ENCODE measurements at regions not wholly inside any gene's neighbourhood (a gene's known extent, or its start where the extent isn't known, plus 50 kb on each side); places are given as distances from the start of the nearest gene placed in this dataset.

DNA sequence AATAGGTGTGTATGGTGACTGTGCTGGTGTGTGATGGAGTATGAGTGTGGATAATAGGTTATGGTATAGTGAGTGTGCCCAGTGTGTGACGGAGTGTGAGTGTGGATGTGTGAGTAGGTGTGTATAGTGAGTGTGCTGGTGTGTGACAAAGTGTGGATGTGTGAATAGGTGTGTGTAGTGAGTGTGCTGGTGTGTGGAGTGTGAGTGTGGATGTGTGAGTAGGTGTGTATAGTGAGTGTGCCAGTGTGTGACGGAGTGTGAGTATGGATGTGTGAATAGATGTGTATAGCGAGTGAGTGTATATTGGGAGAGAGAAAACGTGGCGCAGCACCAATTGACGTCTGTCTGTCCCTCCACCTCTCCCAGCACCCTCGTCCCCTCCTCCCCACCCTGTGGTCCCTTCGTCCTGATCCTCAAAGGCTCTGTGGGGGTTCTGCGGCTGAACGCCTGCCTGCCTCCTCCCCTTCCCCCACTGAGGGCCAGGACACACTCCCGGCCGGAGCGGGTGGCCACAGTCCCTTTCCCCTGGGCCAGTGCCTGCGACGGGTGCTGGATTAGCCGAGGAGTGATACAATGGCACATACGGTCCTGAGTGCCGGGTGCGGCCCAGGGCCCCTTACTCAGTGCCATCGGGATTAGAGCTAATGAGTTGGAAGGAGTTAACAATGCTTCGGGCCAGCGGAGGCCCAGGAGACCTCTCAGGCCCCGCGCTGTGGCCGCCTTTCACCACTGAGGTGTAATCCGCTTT lies 160.0 kb downstream of the MRM1 start:
- Histone ChIP-seq H3K9me3 (ENCODE audit: control insufficient read depth, insufficient read depth, low read length) (no peaks in the 10 kb centered on the region), H3K4me3 (ENCODE audit: low read depth, low read length) (no peak overlapping the region), H3K36me3 (ENCODE audit: control insufficient read depth, insufficient read depth, low read length) (no peaks in the 10 kb centered on the region), H3K27me3 (ENCODE audit: control insufficient read depth, insufficient read depth, low read length) (no peaks in the 10 kb centered on the region), H3K4me1 (ENCODE audit: control insufficient read depth, insufficient read depth, low read length) (no peaks in the 10 kb centered on the region), H3K9ac (ENCODE audit: low read depth, low read length) (no peak overlapping the region), H3K27ac (ENCODE audit: low read depth, low read length) (peak overlapping the region; percentile 6)

DNA sequence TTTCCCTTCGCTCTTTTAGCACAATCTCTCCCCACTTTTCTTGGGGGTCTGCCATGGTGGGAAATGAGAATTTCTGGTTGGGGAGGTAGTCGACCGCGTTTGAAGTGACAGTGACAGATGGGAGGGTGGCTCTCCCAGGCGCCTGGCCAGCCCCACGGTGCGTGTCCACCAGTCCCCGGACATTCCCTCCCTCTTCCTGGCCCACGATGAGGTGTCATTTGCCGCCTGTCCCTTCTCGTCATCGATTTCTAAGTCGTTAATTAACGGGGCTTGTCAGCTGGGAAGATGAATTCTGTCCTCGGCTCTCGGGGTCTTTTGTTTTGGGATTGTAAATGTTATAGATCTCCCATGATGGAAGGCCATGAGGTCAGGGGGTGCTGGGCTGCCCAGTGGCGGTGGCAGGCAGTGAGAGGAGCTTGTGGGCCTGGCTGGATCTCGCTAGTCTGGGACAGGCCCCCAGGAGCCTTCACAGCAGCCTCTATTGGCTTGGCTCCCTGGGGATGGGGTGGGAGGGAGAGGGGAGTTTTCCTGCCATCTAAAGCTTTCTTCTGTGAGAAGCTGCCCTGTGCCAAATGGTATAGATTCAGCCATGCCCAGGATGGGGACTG lies 164.2 kb downstream of the MRM1 start:
- H3K27me3 ChIP-seq (ENCODE audit: control insufficient read depth, insufficient read depth, low read length): no peaks in the 10 kb centered on the region
- no peaks in the 10 kb centered on the region for H3K9me3 ChIP-seq (ENCODE audit: control insufficient read depth, insufficient read depth, low read length)
- no peaks in the 10 kb centered on the region for H3K36me3 ChIP-seq (ENCODE audit: control insufficient read depth, insufficient read depth, low read length)
- no peak overlapping the region for H3K9ac ChIP-seq (ENCODE audit: low read depth, low read length)
- H3K4me1 ChIP-seq (ENCODE audit: control insufficient read depth, insufficient read depth, low read length): no peaks in the 10 kb centered on the region; the same call in 1 of the 2 replicates
- H3K27ac ChIP-seq (ENCODE audit: low read depth, low read length): no peak overlapping the region
- H3K4me3 ChIP-seq (ENCODE audit: low read depth, low read length): no peak overlapping the region

DNA sequence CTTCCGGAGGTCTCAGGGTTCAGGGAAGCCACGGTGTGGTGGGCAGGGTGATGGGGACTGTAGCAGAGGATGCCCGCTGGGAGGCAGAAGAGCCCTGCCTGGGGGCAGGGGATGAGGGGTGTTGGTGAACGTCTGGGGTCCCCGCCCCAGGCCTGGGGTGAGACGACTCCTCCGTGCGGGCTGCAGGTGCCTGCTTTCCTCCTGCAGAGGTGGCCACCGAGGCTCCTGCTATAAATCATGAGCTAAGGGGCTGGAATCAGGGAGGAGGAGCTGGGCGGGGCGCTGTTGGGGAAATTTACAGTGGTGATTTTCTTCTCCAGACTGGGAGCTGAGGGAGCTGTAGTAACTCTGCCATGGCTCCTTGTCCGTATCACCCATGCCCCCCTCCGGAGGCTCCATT lies 167.0 kb downstream of the MRM1 start:
- H3K4me1 ChIP-seq (ENCODE audit: control insufficient read depth, insufficient read depth, low read length): peaks cover 18% of the 10 kb centered on the region
- no peaks in the 10 kb centered on the region for H3K36me3 ChIP-seq (ENCODE audit: control insufficient read depth, insufficient read depth, low read length)
- no peak overlapping the region for H3K9ac ChIP-seq (ENCODE audit: low read depth, low read length)
- no peaks in the 10 kb centered on the region for H3K27me3 ChIP-seq (ENCODE audit: control insufficient read depth, insufficient read depth, low read length)
- H3K9me3 ChIP-seq (ENCODE audit: control insufficient read depth, insufficient read depth, low read length): no peaks in the 10 kb centered on the region
- H3K27ac ChIP-seq (ENCODE audit: low read depth, low read length): no peak overlapping the region
- H3K4me3 ChIP-seq (ENCODE audit: low read depth, low read length): no peak overlapping the region

DNA sequence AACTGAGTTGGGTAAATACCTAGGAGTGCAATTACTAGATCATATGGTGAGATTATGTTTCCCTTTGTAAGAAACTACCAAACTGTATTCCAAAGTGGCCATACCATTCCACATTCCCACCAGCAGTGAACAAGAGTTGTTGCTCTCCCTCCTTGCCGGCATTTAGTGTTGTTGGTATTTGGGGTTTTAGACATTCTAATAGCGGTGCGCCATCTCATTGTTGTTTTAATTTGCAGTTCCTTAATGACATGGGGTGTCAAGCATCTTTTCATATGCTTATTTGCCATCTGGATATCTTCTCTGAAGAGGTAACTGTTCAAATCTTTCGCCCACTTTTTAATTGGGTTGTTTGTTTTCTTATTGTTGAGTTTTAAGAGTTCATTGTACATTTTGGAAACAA lies 164.2 kb upstream of the LHX1 start:
- H3K4me3 ChIP-seq (ENCODE audit: low read depth, low read length): peak overlapping the region; percentile 29; the same call in 1 of the 2 replicates
- H3K4me1 ChIP-seq (ENCODE audit: control insufficient read depth, insufficient read depth, low read length): peaks cover 36% of the 10 kb centered on the region
- peak overlapping the region; percentile 55 for H3K27ac ChIP-seq (ENCODE audit: low read depth, low read length)
- no peak overlapping the region for H3K9ac ChIP-seq (ENCODE audit: low read depth, low read length)
- no peaks in the 10 kb centered on the region for H3K9me3 ChIP-seq (ENCODE audit: control insufficient read depth, insufficient read depth, low read length)
- no peaks in the 10 kb centered on the region for H3K36me3 ChIP-seq (ENCODE audit: control insufficient read depth, insufficient read depth, low read length)
- H3K27me3 ChIP-seq (ENCODE audit: control insufficient read depth, insufficient read depth, low read length): no peaks in the 10 kb centered on the region

DNA sequence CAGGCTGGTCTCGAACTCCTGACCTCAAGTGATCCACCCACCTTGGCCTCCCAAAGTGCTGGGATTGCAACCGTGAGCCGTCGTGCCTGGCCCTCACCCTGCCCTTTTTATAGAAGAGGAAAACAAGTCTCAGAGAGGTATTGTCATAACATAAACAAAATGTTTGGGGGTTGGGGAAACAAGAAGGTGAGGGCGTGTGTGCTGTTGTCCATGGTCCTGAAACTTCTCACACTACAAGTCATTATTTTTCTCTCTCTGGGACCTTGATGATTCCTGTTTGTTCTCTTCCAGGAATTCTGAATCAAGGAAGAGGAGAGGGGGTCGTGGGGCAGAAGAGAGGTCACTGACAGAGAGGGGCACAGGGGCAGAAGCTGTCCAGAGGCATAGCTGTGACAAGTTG lies 160.2 kb upstream of the LHX1 start:
- Histone ChIP-seq H3K4me1 (ENCODE audit: control insufficient read depth, insufficient read depth, low read length) (peaks cover 30% of the 10 kb centered on the region), H3K27me3 (ENCODE audit: control insufficient read depth, insufficient read depth, low read length) (no peaks in the 10 kb centered on the region), H3K27ac (ENCODE audit: low read depth, low read length) (no peak overlapping the region), H3K4me3 (ENCODE audit: low read depth, low read length) (no peak overlapping the region), H3K36me3 (ENCODE audit: control insufficient read depth, insufficient read depth, low read length) (no peaks in the 10 kb centered on the region), H3K9ac (ENCODE audit: low read depth, low read length) (no peak overlapping the region), H3K9me3 (ENCODE audit: control insufficient read depth, insufficient read depth, low read length) (no peaks in the 10 kb centered on the region)

DNA sequence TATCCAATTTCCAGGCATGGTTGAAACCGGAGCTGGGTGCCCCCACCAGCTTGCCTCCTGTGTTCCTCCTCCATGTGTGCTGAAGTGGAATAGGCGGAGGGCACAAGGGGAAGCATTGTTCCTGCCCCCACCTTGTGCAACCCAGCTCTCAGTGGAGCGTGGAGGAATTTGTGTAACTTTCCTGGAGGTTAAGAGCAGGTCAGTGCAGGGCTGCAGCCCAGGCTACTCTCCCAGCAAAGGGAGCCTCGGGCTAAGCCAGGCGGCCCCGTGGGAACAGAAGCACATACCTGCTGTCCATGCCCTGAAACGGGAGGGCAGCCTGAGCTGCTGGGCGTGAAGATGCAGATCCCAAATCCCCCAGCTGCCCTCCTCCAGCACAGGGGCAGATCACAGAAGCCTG lies 158.8 kb upstream of the LHX1 start:
- Histone ChIP-seq H3K4me1 (ENCODE audit: control insufficient read depth, insufficient read depth, low read length) (peaks cover 17% of the 10 kb centered on the region), H3K9me3 (ENCODE audit: control insufficient read depth, insufficient read depth, low read length) (no peaks in the 10 kb centered on the region), H3K4me3 (ENCODE audit: low read depth, low read length) (no peak overlapping the region), H3K9ac (ENCODE audit: low read depth, low read length) (no peak overlapping the region), H3K27ac (ENCODE audit: low read depth, low read length) (no peak overlapping the region), H3K36me3 (ENCODE audit: control insufficient read depth, insufficient read depth, low read length) (no peaks in the 10 kb centered on the region), H3K27me3 (ENCODE audit: control insufficient read depth, insufficient read depth, low read length) (no peaks in the 10 kb centered on the region)

DNA sequence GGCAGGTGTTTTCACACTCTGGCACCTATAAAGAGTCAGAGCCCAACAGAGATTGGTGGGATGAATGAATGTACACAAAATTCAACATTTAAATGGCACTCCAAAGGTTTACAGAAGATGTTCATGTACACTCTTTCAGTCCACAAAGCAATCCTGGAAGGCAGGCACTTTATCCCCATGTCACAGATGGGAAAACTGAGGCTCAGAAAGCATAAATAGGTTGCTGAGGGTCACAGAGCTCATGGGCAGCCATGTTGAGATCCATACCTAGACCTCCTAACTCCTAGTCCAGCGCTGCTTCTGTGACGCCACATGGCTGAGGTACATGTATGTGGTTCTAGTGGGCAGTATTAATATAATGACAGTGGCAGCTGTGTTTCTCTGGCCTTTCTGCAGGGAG lies 157.7 kb upstream of the LHX1 start:
- no peaks in the 10 kb centered on the region for H3K27me3 ChIP-seq (ENCODE audit: control insufficient read depth, insufficient read depth, low read length)
- H3K4me1 ChIP-seq (ENCODE audit: control insufficient read depth, insufficient read depth, low read length): peaks cover 7% of the 10 kb centered on the region; the same call in 1 of the 2 replicates
- H3K4me3 ChIP-seq (ENCODE audit: low read depth, low read length): no peak overlapping the region

DNA sequence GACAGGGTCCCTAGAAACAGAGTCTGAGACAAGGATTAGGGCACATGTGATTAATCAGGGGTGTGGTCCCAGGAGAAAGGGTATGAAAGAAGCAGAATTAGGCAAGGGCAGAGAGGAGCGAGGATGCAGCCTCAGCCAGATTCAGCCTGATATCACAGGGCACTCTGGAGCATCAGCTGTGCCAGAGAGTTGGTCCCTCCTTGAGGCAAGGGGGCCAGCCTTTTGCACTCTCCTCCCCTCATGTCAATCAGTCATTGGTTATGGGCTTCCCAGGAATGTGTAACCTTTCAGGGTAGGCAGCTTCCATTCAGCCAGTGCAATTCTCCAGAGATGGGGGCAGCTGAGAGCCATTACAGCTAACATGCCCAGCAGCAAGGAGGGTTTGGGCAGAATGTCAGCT lies 152.6 kb upstream of the LHX1 start:
- Histone ChIP-seq H3K9ac (ENCODE audit: low read depth, low read length) (no peak overlapping the region), H3K36me3 (ENCODE audit: control insufficient read depth, insufficient read depth, low read length) (no peaks in the 10 kb centered on the region), H3K9me3 (ENCODE audit: control insufficient read depth, insufficient read depth, low read length) (no peaks in the 10 kb centered on the region), H3K4me1 (ENCODE audit: control insufficient read depth, insufficient read depth, low read length) (no peaks in the 10 kb centered on the region), H3K4me3 (ENCODE audit: low read depth, low read length) (no peak overlapping the region), H3K27me3 (ENCODE audit: control insufficient read depth, insufficient read depth, low read length) (no peaks in the 10 kb centered on the region), H3K27ac (ENCODE audit: low read depth, low read length) (no peak overlapping the region)

More for the DNA sequence above, 157.7 kb upstream of the LHX1 start:
- Histone ChIP-seq H3K9ac (ENCODE audit: low read depth, low read length) (no peak overlapping the region), H3K36me3 (ENCODE audit: control insufficient read depth, insufficient read depth, low read length) (no peaks in the 10 kb centered on the region), H3K9me3 (ENCODE audit: control insufficient read depth, insufficient read depth, low read length) (no peaks in the 10 kb centered on the region), H3K27ac (ENCODE audit: low read depth, low read length) (no peak overlapping the region)

DNA sequence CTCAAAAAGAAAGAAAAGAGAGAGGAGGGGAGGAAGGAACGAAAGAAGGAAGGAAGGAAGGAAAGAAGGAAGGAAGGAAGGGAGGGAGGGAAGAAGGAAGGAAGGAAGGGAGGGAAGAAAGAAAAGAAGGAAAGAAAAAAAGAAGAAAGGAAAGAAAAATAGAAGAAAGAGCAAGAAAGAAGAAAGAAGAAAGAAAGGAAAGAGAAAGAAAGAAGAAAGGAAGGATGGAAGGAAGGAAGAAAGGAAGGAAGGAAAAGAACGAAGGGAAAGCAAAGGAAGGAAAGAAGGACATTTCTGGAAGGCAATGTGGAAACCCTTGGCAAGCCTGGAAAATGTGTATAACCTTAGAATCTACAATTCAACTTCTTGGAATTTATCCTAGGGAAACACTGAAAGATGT lies 150.4 kb upstream of the LHX1 start:
- Histone ChIP-seq H3K9ac (ENCODE audit: low read depth, low read length) (no peak overlapping the region), H3K4me3 (ENCODE audit: low read depth, low read length) (no peak overlapping the region), H3K27ac (ENCODE audit: low read depth, low read length) (no peak overlapping the region), H3K9me3 (ENCODE audit: control insufficient read depth, insufficient read depth, low read length) (no peaks in the 10 kb centered on the region), H3K36me3 (ENCODE audit: control insufficient read depth, insufficient read depth, low read length) (no peaks in the 10 kb centered on the region), H3K4me1 (ENCODE audit: control insufficient read depth, insufficient read depth, low read length) (peaks cover 12% of the 10 kb centered on the region), H3K27me3 (ENCODE audit: control insufficient read depth, insufficient read depth, low read length) (no peaks in the 10 kb centered on the region)

DNA sequence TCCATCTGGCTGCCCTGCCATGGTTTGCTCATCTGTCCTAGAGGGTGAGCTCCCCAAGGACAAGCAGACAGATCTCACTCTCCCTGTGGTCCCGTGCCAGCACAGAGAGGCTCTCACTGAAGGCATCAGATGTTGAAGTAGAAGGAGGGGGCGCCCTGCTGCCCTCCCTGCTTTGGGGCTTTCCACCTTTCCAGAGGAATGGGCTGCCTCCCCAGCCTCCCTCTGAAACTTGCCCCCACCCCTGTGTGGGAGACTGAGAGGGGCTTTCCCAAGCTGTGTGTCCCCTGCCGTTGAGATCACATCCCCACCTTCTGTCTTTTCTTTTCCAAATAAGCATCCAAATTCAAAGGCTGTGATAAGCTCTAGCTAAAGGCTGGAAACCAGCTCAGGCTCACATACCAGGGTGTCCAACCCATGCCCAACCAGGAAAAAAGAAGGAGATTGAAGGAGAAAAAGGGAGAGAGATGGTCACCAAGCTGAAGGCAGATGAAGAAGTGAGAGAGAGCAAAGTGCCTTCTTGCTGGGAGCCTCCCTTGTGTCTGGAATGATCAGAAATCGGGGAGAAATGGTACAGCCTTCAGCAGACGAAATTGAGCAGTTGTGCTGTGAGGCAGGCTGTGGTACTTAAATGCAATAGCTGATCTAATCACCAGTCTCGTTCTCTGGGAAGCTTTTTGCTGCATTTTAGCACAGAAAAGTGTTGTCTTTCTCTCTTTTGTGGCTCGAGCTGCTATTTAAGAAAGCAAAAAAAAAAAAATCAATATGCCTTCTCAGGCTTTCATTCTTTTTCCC lies 145.9 kb upstream of the LHX1 start:
- H3K9ac ChIP-seq (ENCODE audit: low read depth, low read length): no peak overlapping the region
- H3K4me3 ChIP-seq (ENCODE audit: low read depth, low read length): no peak overlapping the region
- H3K9me3 ChIP-seq (ENCODE audit: control insufficient read depth, insufficient read depth, low read length): no peaks in the 10 kb centered on the region
- H3K27me3 ChIP-seq (ENCODE audit: control insufficient read depth, insufficient read depth, low read length): peaks cover 4% of the 10 kb centered on the region; the same call in 1 of the 2 replicates
- no peaks in the 10 kb centered on the region for H3K36me3 ChIP-seq (ENCODE audit: control insufficient read depth, insufficient read depth, low read length)
- peak overlapping the region; percentile 40 for H3K27ac ChIP-seq (ENCODE audit: low read depth, low read length)
- peaks cover 19% of the 10 kb centered on the region for H3K4me1 ChIP-seq (ENCODE audit: control insufficient read depth, insufficient read depth, low read length)

DNA sequence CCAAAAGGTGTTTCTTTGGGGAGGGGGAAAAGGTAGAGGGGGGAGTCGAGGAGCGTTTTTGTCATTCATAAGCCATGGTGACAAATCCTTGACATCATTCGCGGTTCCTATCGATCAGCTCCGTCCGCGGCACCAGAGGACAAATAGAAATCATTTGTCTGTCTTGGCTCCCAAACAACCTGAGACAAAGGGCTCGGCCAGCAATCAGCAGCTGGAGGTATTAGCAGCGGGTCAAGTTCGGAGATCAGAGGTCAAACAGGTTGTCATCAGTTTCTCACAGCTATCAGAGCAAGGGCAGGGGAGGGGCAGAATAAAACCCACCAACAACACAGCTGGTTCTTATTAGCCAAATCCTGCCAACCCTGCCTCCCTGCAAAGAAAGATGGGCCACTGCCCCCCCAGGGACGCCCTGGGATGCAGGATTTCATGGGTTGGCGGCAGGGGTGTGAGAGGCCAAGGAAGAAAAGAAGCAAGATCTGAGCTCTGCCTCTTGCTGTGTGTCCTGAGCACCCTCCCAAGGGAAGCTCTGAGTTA lies 145.3 kb upstream of the LHX1 start:
- no peaks in the 10 kb centered on the region for H3K9me3 ChIP-seq (ENCODE audit: control insufficient read depth, insufficient read depth, low read length)
- no peaks in the 10 kb centered on the region for H3K36me3 ChIP-seq (ENCODE audit: control insufficient read depth, insufficient read depth, low read length)
- peaks cover 19% of the 10 kb centered on the region for H3K4me1 ChIP-seq (ENCODE audit: control insufficient read depth, insufficient read depth, low read length)
- no peak overlapping the region for H3K9ac ChIP-seq (ENCODE audit: low read depth, low read length)
- H3K4me3 ChIP-seq (ENCODE audit: low read depth, low read length): no peak overlapping the region
- peak overlapping the region; percentile 40 for H3K27ac ChIP-seq (ENCODE audit: low read depth, low read length)
- H3K27me3 ChIP-seq (ENCODE audit: control insufficient read depth, insufficient read depth, low read length): peaks cover 4% of the 10 kb centered on the region; the same call in 1 of the 2 replicates

Data from HUES48 (cell line).